Limb (tissue), 2 donors: ENCODE measurements at regions not wholly inside any gene's neighbourhood (a gene's known extent, or its start where the extent isn't known, plus 50 kb on each side); places are given as distances from the start of the nearest gene placed in this dataset.

Source experiments
- DNase-seq, 2 donors: peaks; one replicate each; pipeline ENCODE4 v3.0.0-alpha.2; 2016; ENCODE audit errors: extremely low spot score in 2 of 2

DNA sequence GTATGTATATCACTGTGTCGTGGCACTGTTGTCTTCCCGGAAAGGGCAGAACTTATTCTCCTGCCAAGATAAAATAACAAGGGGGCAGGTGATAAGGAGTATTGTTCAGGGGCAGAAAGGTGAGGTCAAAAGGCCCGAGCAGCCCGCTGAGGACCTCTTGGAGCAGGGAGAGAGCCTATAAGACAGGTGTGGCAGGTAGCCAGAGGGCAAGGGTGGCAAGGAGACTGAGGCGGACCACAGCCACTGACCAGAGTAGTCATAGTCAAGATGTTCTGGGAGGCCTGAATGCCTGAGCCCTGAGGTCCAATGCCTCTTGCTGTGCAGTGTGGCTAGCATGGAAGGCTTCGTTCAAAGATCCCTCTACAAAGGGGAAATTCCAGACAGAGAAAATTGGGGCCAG is 172.3 kb upstream of the CHRNA7 start:
- no peak for DNase-seq

DNA sequence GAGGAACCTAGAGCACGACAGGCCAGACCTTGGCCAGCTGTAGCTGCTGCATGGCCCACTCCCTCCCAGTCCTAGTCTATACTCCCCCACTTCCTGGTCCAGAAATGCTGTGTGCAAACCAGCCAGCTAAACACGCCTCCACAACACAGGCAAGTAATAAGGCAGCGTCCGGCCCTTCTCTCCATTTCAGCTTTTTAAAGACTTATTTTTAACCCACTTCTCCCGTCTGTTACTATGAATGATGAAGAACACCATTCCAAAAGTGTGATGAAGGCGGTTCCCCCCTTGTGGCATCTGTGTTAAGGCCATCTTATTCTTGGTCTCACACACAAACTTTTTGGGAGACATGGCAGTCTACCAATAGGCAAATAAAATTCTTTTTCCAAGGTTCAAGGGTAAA is 164.1 kb upstream of the CHRNA7 start:
- DNase-seq: no peak

- DNase-seq: peak; percentile 44 to 73
These were observed 162.5 kb upstream of the CHRNA7 start for GRCh38 chr15:31867536-31868442.

DNA sequence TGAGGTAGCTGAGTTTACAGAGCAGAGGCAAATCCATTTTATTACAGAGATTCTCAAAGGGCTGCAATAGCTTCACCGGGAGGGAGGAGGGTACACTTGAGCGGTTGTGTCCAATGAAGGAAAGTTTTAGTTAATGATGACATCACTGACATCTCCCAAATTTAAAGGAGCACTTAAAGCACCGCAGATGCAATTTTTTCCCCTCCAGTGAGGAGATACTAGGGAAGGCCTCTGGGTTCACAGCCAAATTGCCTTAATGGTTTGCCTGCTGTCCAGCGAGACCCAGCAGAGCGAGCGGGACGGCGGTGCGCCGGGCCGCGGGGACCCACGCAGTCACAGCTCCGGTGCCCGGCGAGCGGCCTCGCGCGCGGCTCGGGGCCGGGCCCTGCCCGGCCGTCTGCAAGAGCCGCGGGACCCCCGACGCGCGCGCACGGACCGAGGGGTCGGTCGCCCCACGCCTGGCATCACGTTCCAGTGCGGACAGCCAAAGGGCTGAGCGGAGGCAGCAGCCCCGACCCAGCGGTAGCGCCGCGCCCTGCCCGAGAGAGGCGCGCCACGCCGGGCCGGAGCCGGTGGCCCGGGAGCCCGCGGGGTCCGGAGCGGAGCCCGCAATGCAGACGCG is 160.5 kb upstream of the CHRNA7 start:
- DNase-seq: peak in 1 of 2 donors; percentile 58

DNA sequence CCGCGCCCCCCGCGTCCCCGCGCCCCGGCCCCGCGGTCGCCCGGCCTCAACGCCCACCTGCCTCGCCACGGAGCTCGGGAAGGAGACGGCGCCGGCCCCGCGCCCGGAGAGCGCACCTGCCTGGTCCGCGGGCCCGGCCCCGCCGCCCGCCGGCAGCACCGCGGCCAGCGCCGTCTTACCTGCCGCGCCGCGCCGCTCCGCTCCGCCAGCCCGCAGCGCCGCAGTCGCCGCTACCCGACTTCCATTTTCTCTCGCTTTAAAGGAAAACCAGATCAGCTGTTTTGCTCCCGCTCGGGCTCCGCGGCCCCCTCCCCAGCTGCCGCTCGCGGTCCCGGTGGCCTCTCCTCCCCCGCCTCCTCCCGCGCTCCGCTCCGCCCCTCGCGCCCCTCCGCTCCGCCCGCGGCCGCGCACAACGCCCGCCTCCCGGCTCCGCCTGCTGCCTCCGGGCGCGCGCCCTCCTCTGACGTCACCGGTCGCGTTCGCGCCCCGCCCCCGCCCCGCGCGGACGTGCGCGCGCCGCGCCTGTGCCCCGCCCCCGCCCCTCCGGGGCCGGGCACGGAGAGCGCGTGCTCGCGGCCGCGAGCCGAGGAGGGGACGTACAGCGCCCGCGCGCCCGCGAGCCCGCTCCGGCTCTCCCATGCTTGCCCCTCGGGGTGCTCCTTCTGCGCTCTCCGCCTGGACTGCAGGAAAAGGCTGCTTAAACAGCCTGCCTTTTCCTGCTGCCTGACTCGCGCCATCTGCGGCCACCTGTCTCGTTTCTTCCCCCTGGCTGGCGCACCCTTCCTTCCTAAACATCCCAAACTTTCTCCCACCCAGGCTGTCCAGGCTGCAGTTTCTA is 159.8 kb upstream of the CHRNA7 start, which contains the start of gene OTUD7A:
TSS of gene OTUD7A (minus strand) at position 346 of the 838 bp plus-strand sequence.
- DNase-seq: peak; percentile 86 to 95

- DNase-seq: no peak
These were observed 159.0 kb upstream of the CHRNA7 start for GRCh38 chr15:31871166-31871886.

DNA sequence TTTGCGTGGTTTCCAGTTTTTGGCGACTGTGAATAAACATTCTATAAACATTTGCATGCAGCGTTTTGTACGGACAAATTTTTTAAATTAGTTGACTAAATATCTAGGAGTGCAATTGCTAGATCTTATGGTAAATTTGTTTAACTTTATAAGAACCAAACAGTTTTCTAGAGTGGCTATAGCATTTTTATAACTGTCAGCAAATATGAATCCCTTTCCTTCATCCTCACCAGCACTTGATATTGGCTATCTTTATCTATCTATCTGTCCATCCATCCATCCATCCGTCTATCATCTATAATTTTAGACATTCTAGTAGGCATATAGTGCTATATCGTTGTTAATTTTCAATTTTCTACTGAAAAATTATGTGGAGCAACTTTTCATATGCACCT is 158.4 kb upstream of the CHRNA7 start:
- DNase-seq: no peak

- DNase-seq: no peak
These were observed 143.1 kb upstream of the CHRNA7 start for GRCh38 chr15:31887246-31887645.

GRCh38 chr15:31892513-31892912 is 137.8 kb upstream of the CHRNA7 start:
- no peak for DNase-seq

GRCh38 chr15:31893780-31894179 is 136.5 kb upstream of the CHRNA7 start:
- DNase-seq: no peak

GRCh38 chr15:31897746-31898145 is 132.6 kb upstream of the CHRNA7 start:
- no peak for DNase-seq

GRCh38 chr15:31901501-31901900 is 128.8 kb upstream of the CHRNA7 start:
- no peak for DNase-seq

DNA sequence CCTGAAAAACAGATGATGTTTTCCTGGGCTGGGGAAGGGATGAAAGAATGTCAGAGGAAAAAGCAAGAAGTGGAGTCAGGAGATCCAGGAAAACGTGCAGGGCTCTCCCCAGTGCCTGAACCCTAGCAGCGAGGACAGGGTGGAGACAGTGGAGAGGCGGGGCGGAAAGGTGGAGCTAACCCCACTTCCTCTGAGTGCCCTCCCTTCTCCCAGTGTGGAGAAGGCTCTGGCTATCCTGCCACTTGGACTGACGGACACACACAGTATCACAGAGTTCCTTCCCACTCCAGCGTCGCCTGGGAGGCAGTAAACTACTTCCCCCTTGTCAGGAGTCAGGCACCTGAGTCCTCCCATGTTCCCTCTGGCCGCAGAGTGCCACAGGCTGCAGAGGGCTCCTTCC is 125.3 kb upstream of the CHRNA7 start:
- no peak for DNase-seq

DNA sequence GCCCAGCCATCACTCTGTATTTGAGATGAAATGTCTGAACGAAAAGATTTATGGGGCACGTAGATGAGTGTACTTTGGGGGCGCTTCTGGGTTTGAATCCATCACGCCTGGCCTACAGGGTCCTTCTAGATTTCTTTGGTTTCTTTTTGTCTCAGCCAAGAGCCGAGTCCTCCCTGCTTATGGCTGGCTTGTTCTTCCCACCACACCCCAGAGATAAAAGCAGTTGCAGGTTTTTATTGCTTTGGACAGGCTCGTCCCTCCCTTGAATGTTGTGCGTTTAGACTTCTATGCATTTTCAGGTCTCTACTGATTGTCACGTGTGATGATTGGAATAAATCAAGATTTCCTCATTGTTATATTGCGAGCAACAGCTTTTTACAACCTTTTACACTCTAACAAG is 104.8 kb upstream of the CHRNA7 start:
- DNase-seq: no peak

DNA sequence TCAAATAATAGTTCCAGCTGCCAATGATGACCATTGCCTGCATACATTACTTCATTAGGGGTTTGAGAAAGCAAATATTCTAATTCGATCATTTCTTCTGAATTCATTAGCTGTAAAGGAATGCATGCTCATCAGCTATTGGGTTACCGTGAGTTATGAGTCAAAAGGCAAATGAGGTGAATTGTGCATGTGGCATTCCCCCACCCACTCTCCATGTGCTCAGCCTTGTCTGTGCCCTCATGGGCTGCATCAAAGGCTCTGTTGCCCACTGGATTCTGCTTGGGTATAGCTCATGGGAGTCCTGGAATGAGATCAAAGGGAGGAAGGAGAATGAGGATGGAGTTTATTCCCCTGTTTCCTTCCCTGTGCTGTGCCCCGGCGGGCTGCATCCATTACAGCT is 99.3 kb upstream of the CHRNA7 start:
- no peak for DNase-seq

GRCh38 chr15:31932576-31932975 is 97.7 kb upstream of the CHRNA7 start:
- DNase-seq: no peak

DNA sequence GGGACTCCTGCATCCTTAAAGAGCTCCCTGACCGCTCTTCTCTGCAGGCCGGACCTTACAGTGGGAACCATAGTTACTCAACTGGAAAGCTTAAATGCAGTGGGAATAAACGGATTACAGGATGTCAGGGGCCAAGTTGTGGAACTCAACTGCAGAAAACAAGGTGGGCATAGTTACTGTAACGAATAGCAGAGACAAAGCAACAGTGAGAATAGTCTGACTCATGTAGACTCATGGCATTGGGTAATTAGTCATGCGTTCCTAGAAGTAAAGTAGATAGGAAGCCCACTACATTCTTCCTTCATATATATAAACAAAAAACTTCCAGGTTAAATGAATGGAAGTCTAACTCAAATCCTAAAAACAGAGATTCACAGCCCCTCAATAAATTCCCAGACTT is 95.5 kb upstream of the CHRNA7 start:
- DNase-seq: no peak

GRCh38 chr15:31953478-31953877 is 76.8 kb upstream of the CHRNA7 start:
- DNase-seq: no peak

DNA sequence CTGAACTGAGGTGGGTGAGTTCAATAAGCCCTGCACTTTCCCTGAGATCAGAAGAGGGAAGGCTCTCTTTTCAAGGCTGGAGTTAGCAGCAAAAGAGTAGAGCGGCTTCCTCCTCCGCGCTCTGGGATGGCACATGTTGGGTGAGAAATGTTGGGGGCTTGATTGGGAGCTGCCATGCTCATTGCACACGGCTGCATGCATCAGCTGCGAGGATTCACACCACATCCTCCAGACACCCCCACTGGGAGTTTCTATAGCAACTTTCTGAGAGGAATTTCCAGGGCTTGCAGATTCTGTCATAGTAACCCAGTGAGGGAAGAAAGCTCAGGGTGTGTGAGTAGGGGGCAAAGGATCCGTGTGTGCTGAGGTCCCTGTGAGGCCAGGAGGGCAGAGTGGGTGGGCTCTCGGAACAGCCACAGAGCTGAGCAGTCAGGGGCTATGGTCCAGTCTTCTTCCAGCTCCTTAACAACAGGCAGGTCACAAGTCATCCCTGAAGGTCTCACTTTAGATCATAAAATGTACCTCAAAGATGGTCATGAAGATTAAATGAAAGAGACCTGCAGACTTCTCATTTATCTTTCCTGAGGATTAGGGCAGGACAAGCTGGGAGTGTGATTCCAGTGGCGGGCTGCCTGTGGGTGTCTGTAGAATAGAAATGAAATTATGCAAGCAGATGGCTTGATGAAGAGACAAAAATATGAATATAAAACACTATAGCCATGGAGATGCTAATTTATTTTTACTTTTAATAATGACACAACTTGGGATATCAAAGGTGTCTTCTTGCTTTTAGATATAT is 75.7 kb upstream of the CHRNA7 start:
- DNase-seq: no peak

DNA sequence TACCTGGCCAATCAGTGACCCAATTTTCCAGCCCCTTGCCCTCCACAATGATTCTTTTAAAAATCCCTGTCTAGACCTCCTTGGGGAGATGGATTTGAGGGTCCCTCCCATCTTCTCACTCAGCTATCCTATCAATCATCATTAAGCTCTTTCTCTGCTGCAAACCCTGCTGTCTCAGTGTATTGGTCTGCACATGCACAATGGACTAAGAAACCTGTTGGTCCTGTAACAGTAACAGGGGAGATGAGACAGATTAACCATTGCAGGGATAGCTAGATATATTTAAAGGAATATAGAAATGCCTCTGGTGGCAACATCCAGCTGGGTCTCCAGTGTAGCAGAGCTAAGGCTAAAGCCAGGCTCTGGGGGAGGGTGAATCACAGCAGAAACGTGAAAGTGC is 74.6 kb upstream of the CHRNA7 start:
- no peak for DNase-seq

GRCh38 chr15:31957581-31957980 is 72.7 kb upstream of the CHRNA7 start:
- no peak for DNase-seq
